ENCODE measurements at regions not wholly inside any gene's neighbourhood (a gene's known extent, or its start where the extent isn't known, plus 50 kb on each side); places are given as distances from the start of the nearest gene placed in this dataset.

- no peaks in the 10 kb centered on the region for H3K9me3 ChIP-seq (ENCODE audit: control insufficient read depth, insufficient read depth, low read length)
- H3K4me3 ChIP-seq (ENCODE audit: low read length) = no peak overlapping the region
- no peak overlapping the region for H3K4me2 ChIP-seq (ENCODE audit: low read length)
- H3K27me3 ChIP-seq (ENCODE audit: control insufficient read depth, low read length) = 0 out of 2 replicates have a peak, but pooled peaks cover 3% of the 10 kb centered on the region
- no peak overlapping the region for H3K27ac ChIP-seq (ENCODE audit: low read depth, low read length)
- no peaks in the 10 kb centered on the region for H3F3A ChIP-seq (ENCODE audit: control insufficient read depth, insufficient read depth)
- no peaks in the 10 kb centered on the region for H4K20me1 ChIP-seq (ENCODE audit: control insufficient read depth, insufficient read depth, low read depth, low read length)
- H3K36me3 ChIP-seq (ENCODE audit: control insufficient read depth, low read length) = no peaks in the 10 kb centered on the region
- H3K9me2 ChIP-seq (replicated peaks; ENCODE audit: control insufficient read depth, low read length) = no peaks in the 10 kb centered on the region
- no peaks in the 10 kb centered on the region for H3K4me1 ChIP-seq (ENCODE audit: control insufficient read depth, low read length)
- H3K79me2 ChIP-seq (ENCODE audit: control insufficient read depth, low read length) = no peaks in the 10 kb centered on the region
- no peak for TF ChIP-seq CTCF (IDR thresholded peaks at IDR 0.05; ENCODE audit: low read depth, low read length, poor library complexity, severe bottlenecking)
- no peak for TF ChIP-seq EZH2phosphoT487 (IDR thresholded peaks at IDR 0.05; ENCODE audit: borderline replicate concordance, low read length)
Observed at GRCh38 chr2:18398833-18399232, 161.6 kb downstream of the RDH14 start.

- no peaks in the 10 kb centered on the region for H4K20me1 ChIP-seq (ENCODE audit: control insufficient read depth, insufficient read depth, low read depth, low read length)
- H3K27me3 ChIP-seq (ENCODE audit: control insufficient read depth, low read length) = no peaks in the 10 kb centered on the region
- H3K9me2 ChIP-seq (replicated peaks; ENCODE audit: control insufficient read depth, low read length) = no peaks in the 10 kb centered on the region
- H3K27ac ChIP-seq (ENCODE audit: low read depth, low read length) = no peak overlapping the region
- H3K79me2 ChIP-seq (ENCODE audit: control insufficient read depth, low read length) = no peaks in the 10 kb centered on the region
- H3K9me3 ChIP-seq (ENCODE audit: control insufficient read depth, insufficient read depth, low read length) = no peaks in the 10 kb centered on the region
- no peak overlapping the region for H3K4me2 ChIP-seq (ENCODE audit: low read length)
- TF ChIP-seq CTCF (IDR thresholded peaks at IDR 0.05; ENCODE audit: low read depth, low read length, poor library complexity, severe bottlenecking) (no peak), EZH2phosphoT487 (IDR thresholded peaks at IDR 0.05; ENCODE audit: borderline replicate concordance, low read length) (no peak)
- no peak overlapping the region for H3K4me3 ChIP-seq (ENCODE audit: low read length)
- no peaks in the 10 kb centered on the region for H3K36me3 ChIP-seq (ENCODE audit: control insufficient read depth, low read length)
- no peaks in the 10 kb centered on the region for H3F3A ChIP-seq (ENCODE audit: control insufficient read depth, insufficient read depth)
- H3K4me1 ChIP-seq (ENCODE audit: control insufficient read depth, low read length) = no peaks in the 10 kb centered on the region
Observed at GRCh38 chr2:18396329-18397010, 164.0 kb downstream of the RDH14 start.

GRCh38 chr2:18395555-18395954 lies 164.9 kb downstream of the RDH14 start:
- H3K27ac ChIP-seq (ENCODE audit: low read depth, low read length) = no peak overlapping the region
- H4K20me1 ChIP-seq (ENCODE audit: control insufficient read depth, insufficient read depth, low read depth, low read length) = no peaks in the 10 kb centered on the region
- no peaks in the 10 kb centered on the region for H3K9me2 ChIP-seq (replicated peaks; ENCODE audit: control insufficient read depth, low read length)
- TF ChIP-seq EZH2phosphoT487 (IDR thresholded peaks at IDR 0.05; ENCODE audit: borderline replicate concordance, low read length) (no peak), CTCF (IDR thresholded peaks at IDR 0.05; ENCODE audit: low read depth, low read length, poor library complexity, severe bottlenecking) (no peak)
- no peaks in the 10 kb centered on the region for H3K79me2 ChIP-seq (ENCODE audit: control insufficient read depth, low read length)
- no peaks in the 10 kb centered on the region for H3F3A ChIP-seq (ENCODE audit: control insufficient read depth, insufficient read depth)
- H3K4me1 ChIP-seq (ENCODE audit: control insufficient read depth, low read length) = no peaks in the 10 kb centered on the region
- H3K36me3 ChIP-seq (ENCODE audit: control insufficient read depth, low read length) = no peaks in the 10 kb centered on the region
- no peaks in the 10 kb centered on the region for H3K9me3 ChIP-seq (ENCODE audit: control insufficient read depth, insufficient read depth, low read length)
- no peak overlapping the region for H3K4me3 ChIP-seq (ENCODE audit: low read length)
- H3K4me2 ChIP-seq (ENCODE audit: low read length) = no peak overlapping the region
- H3K27me3 ChIP-seq (ENCODE audit: control insufficient read depth, low read length) = no peaks in the 10 kb centered on the region
